Endothelial cell (in vitro differentiated cells): ENCODE measurements at regions not wholly inside any gene's neighbourhood (a gene's known extent, or its start where the extent isn't known, plus 50 kb on each side); places are given as distances from the start of the nearest gene placed in this dataset.

Experiments used
- DNase-seq: peaks from one replicate; pipeline ENCODE4 v3.0.0; 2021; ENCODE audit warnings: low spot score
- H3K27ac Mint-ChIP-seq: one replicate; pipeline ENCODE4 v1.8.0; 2021; ENCODE audit warnings: mixed read lengths, inconsistent platforms; ENCODE audit not compliant: unreplicated experiment
- H3K27me3 Mint-ChIP-seq: one replicate; pipeline ENCODE4 v1.8.0; 2021; ENCODE audit warnings: mild to moderate bottlenecking, moderate library complexity, mixed read lengths, inconsistent platforms; ENCODE audit not compliant: unreplicated experiment
- H3K36me3 Mint-ChIP-seq: one replicate; pipeline ENCODE4 v1.8.0; 2021; ENCODE audit warnings: mild to moderate bottlenecking, low read depth, mixed read lengths, inconsistent platforms; ENCODE audit not compliant: unreplicated experiment
- H3K4me1 Mint-ChIP-seq: one replicate; pipeline ENCODE4 v1.8.0; 2021; ENCODE audit warnings: mild to moderate bottlenecking, mixed read lengths, inconsistent platforms; ENCODE audit not compliant: unreplicated experiment
- H3K4me3 Mint-ChIP-seq: one replicate; pipeline ENCODE4 v1.8.0; 2021; ENCODE audit warnings: mild to moderate bottlenecking, mixed read lengths, inconsistent platforms; ENCODE audit not compliant: unreplicated experiment
- H3K9me3 Mint-ChIP-seq: one replicate; pipeline ENCODE4 v1.8.0; 2021; ENCODE audit warnings: mixed read lengths, inconsistent platforms; ENCODE audit not compliant: unreplicated experiment
- CTCF ChIP-seq: fragments of 200-600 bp; sonication (generic); IDR thresholded peaks from one replicate; pipeline ENCODE4 v1.5.0; 2021; ENCODE audit warnings: antibody characterized with exemption; ENCODE audit not compliant: unreplicated experiment

GRCh38 chr4:151481813-151482212 is 72.8 kb downstream of the FHIP1A start:
- Mint-ChIP-seq H3K4me3 (no peak overlapping the region), H3K27ac (no peak overlapping the region), H3K9me3 (no peaks in the 10 kb centered on the region), H3K4me1 (peaks cover 4% of the 10 kb centered on the region), H3K27me3 (no peaks in the 10 kb centered on the region), H3K36me3 (no peaks in the 10 kb centered on the region)
- no peak for DNase-seq
- no peak for TF ChIP-seq CTCF

- H3K9me3 Mint-ChIP-seq, result no peaks in the 10 kb centered on the region
- H3K4me1 Mint-ChIP-seq, result peaks cover 7% of the 10 kb centered on the region
- DNase-seq, result no peak
- H3K36me3 Mint-ChIP-seq, result no peaks in the 10 kb centered on the region
- no peak overlapping the region for H3K27ac Mint-ChIP-seq
- no peak for TF ChIP-seq CTCF
- H3K27me3 Mint-ChIP-seq, result peaks cover under 1% of the 10 kb centered on the region
- no peak overlapping the region for H3K4me3 Mint-ChIP-seq
These were observed 75.6 kb downstream of the FHIP1A start for GRCh38 chr4:151484396-151485102.

- peaks cover 2% of the 10 kb centered on the region for H3K27me3 Mint-ChIP-seq
- H3K36me3 Mint-ChIP-seq, result no peaks in the 10 kb centered on the region
- H3K27ac Mint-ChIP-seq, result no peak overlapping the region
- no peak for DNase-seq
- H3K9me3 Mint-ChIP-seq, result no peaks in the 10 kb centered on the region
- TF ChIP-seq CTCF, result no peak
- H3K4me1 Mint-ChIP-seq, result peaks cover 7% of the 10 kb centered on the region
- no peak overlapping the region for H3K4me3 Mint-ChIP-seq
These were observed 76.7 kb downstream of the FHIP1A start for GRCh38 chr4:151485541-151486131.

- Mint-ChIP-seq H3K9me3 (no peaks in the 10 kb centered on the region), H3K27me3 (peaks cover 2% of the 10 kb centered on the region), H3K4me3 (no peak overlapping the region), H3K27ac (no peak overlapping the region), H3K36me3 (no peaks in the 10 kb centered on the region), H3K4me1 (peaks cover 7% of the 10 kb centered on the region)
- DNase-seq, result no peak
- no peak for TF ChIP-seq CTCF
These were observed 77.2 kb downstream of the FHIP1A start for GRCh38 chr4:151486168-151486567.

GRCh38 chr4:151488968-151489367 is 80.0 kb downstream of the FHIP1A start:
- Mint-ChIP-seq H3K4me3 (no peak overlapping the region), H3K9me3 (no peaks in the 10 kb centered on the region), H3K36me3 (no peaks in the 10 kb centered on the region), H3K27me3 (peaks cover 2% of the 10 kb centered on the region), H3K4me1 (peaks cover 7% of the 10 kb centered on the region), H3K27ac (no peak overlapping the region)
- TF ChIP-seq CTCF, result no peak
- DNase-seq, result no peak
